Ovary (tissue), 3 donors: ENCODE measurements at regions not wholly inside any gene's neighbourhood (a gene's known extent, or its start where the extent isn't known, plus 50 kb on each side); places are given as distances from the start of the nearest gene placed in this dataset.

Experiments
- CTCF ChIP-seq, 3 donors: fragments of 450-650 bp in 2 of 3; fragments of 200-600 bp in 1 of 3; IDR thresholded peaks; one replicate each; pipeline versions ENCODE4 v1.5.1 to v1.8.0; 2016 to 2022; ENCODE audit warnings: antibody characterized with exemption in 3 of 3, mild to moderate bottlenecking in 1 of 3
- EP300 ChIP-seq: sonication (generic); formaldehyde crosslinking; IDR thresholded peaks from one replicate; pipeline ENCODE4 v1.6.1; 2017; ENCODE audit warnings: antibody characterized with exemption
- POLR2A ChIP-seq: fragments of 450-650 bp; IDR thresholded peaks from one replicate; pipeline ENCODE4 v1.6.1; 2017; ENCODE audit warnings: antibody characterized with exemption, mild to moderate bottlenecking, moderate library complexity
- donor health status: DM: no; HTN: no; CAD: no.

GRCh38 chr2:76599732-76600368 lies 889.1 kb upstream of the GCFC2 start:
- TF ChIP-seq EP300 (no peak), CTCF (IDR thresholded peaks at IDR 0.05) (no peak), POLR2A (no peak)
